ENCODE measurements at regions not wholly inside any gene's neighbourhood (a gene's known extent, or its start where the extent isn't known, plus 50 kb on each side); places are given as distances from the start of the nearest gene placed in this dataset.

DNA sequence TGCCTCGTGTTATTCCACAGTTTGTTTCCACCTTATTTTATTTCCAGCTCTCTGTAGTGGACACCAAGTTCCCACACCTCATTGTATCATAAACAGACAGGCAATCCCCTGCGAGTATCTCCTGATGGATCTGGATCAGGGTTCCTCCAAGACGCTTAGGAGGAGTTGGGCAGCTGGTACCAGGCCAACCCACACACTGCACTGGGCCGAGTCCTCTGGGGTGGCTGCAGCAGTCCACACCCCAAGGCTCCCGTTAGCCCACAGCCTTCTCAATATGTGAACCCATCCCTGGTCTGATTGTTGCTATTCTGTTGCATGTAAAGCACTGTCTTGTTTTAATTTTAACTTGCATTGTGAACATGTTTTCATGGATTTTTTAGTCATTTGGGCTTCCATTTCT, 178.8 kb upstream of the RAB6C start:
- no peak for DNase-seq (ENCODE audit: low read depth)

DNA sequence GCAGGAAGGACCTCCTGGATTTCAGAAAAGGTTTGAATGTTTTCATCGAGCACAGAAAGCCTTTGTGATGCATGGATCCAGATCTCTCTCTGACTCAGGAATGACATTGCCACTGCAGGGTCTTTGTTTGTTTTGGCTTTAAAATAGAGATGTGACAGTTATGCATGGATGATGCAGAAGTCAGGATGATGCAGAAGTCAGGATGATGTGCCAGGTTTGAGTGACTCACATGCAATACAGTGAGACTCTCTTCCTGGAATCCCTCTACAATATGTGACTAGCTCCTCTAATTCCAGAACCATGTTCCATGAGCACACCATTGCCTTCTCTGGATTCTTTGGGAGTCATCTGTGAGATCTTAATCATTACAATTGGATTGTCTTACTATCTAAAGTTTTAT, 177.9 kb upstream of the RAB6C start:
- TF ChIP-seq, protein P1, sequence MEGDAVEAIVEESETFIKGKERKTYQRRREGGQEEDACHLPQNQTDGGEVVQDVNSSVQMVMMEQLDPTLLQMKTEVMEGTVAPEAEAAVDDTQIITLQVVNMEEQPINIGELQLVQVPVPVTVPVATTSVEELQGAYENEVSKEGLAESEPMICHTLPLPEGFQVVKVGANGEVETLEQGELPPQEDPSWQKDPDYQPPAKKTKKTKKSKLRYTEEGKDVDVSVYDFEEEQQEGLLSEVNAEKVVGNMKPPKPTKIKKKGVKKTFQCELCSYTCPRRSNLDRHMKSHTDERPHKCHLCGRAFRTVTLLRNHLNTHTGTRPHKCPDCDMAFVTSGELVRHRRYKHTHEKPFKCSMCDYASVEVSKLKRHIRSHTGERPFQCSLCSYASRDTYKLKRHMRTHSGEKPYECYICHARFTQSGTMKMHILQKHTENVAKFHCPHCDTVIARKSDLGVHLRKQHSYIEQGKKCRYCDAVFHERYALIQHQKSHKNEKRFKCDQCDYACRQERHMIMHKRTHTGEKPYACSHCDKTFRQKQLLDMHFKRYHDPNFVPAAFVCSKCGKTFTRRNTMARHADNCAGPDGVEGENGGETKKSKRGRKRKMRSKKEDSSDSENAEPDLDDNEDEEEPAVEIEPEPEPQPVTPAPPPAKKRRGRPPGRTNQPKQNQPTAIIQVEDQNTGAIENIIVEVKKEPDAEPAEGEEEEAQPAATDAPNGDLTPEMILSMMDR (conservative IDR thresholded peaks at IDR 0.05; ENCODE audit: low read depth, low read length) = no peak
- no peak overlapping the region for H3K4me3 ChIP-seq (ENCODE audit: low read length)

More for the DNA sequence above, 178.8 kb upstream of the RAB6C start:
- TF ChIP-seq, protein P1 (conservative IDR thresholded peaks at IDR 0.05; ENCODE audit: low read depth, low read length) = no peak
- H3K4me3 ChIP-seq (ENCODE audit: low read length) = no peak overlapping the region

DNA sequence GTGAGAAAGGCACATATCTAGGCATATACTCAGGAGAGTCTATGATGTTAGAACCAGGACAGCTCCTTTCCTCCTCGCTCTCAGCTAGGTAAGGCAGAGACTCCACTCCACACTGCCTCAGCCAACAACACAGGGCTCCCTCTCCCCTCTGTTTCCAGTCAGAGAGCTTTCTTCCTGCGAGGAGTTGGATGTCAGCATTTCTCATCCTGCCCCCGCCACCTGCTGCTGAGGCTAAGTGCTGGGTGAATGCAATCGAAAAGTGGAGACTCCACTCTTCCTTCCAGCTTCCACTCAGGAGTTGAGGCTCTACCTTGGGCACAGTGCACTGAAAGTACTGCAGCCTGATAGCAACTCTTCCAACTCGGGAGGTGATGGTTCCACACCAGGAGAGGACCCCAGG, 177.2 kb upstream of the RAB6C start:
- no peak overlapping the region for H3K4me3 ChIP-seq (ENCODE audit: low read length)
- no peak for DNase-seq (ENCODE audit: low read depth)
- TF ChIP-seq, protein P1 (conservative IDR thresholded peaks at IDR 0.05; ENCODE audit: low read depth, low read length) = no peak

More for the DNA sequence above, 177.9 kb upstream of the RAB6C start:
- DNase-seq (ENCODE audit: low read depth) = no peak

DNA sequence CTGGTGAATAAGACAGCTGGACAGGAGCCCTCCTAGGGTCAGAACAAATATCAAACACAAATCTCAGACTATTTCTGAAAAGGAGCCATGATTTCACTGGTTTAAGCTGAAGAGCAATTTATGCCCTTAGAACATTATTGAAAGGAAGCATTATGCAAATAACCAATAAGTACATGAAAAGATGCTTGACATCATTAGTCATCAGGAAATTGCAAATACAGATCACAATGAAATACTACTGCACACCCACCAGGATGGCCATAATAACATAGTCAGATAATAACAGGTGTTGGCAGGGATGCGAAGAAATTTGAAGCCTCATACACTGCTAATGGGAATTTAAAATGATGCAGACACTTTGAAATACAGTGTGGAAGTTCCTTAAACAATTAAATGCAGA, 176.4 kb upstream of the RAB6C start:
- DNase-seq (ENCODE audit: low read depth) = no peak
- TF ChIP-seq, protein P1 (conservative IDR thresholded peaks at IDR 0.05; ENCODE audit: low read depth, low read length) = no peak
- H3K4me3 ChIP-seq (ENCODE audit: low read length) = no peak overlapping the region

DNA sequence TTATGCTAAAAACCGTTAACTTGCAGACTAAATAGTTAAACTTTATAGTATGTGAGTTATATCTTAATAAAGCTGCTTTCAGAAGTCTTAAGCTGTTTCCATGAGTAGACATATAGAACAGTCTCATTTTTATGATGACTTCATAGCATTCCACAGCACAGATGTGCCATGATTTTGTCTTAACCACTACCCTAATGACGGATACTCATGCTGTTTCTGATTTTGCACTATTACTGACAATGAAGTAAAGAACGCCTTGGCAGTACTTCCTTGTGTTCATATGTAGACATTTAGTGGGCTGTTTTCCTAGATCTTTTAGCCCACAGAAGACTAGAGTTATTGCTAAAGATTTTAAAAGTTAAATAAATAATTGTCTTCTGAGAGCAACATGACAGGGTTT, 175.6 kb upstream of the RAB6C start:
- no peak for DNase-seq (ENCODE audit: low read depth)
- H3K4me3 ChIP-seq (ENCODE audit: low read length) = no peak overlapping the region
- TF ChIP-seq, protein P1 (conservative IDR thresholded peaks at IDR 0.05; ENCODE audit: low read depth, low read length) = no peak

DNA sequence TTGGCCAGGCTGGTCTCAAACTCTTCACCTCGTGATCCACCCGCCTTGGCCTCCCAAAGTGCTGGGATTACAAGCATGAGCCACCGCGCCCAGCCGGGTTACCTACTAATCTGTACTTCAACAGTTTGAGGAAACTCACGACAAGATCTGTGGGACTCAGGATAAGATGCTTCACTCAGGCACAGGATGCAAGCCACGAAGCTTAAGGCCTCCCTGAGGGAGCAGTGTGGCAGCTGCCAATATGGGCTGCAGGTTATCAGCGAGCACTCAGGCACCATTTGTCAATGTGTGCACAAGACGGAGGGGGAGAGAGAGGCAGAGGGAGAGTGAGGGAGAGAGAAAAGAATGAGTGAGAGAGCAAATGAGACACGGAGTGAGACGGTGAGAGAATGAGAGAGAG, 173.6 kb upstream of the RAB6C start:
- no peak overlapping the region for H3K4me3 ChIP-seq (ENCODE audit: low read length)
- TF ChIP-seq, protein P1 (conservative IDR thresholded peaks at IDR 0.05; ENCODE audit: low read depth, low read length) = no peak
- no peak for DNase-seq (ENCODE audit: low read depth)

DNA sequence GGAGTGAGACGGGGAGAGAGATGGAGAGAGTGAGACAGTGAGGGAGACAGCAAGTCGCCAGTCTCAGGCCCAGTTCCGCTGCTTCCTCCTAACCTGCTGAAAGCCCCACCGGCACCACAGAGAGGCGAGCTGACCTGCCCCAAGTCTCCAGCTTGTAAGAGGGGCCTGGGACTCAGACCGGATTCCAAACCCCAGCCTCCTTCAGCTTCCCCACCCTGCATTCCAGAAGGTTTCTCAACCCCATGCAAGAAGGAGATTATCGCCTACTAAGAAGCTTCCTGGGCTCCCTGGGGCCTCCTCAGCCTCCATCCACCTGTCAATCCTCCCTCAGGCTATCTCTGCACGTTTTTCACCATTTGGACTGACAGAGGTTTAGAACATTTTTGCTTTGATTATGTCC, 173.1 kb upstream of the RAB6C start:
- no peak for DNase-seq (ENCODE audit: low read depth)
- TF ChIP-seq, protein P1 (conservative IDR thresholded peaks at IDR 0.05; ENCODE audit: low read depth, low read length) = no peak
- no peak overlapping the region for H3K4me3 ChIP-seq (ENCODE audit: low read length)

Measured in retinal pigment epithelial cell (primary cell).